Astrocyte (in vitro differentiated cells and primary cell): ENCODE measurements at regions not wholly inside any gene's neighbourhood (a gene's known extent, or its start where the extent isn't known, plus 50 kb on each side); places are given as distances from the start of the nearest gene placed in this dataset.

Experiments
- DNase-seq: peaks from one replicate; pipeline ENCODE4 v3.0.0-alpha.2; 2010; ENCODE audit warnings: low read depth
- FAIRE-seq: peaks from 2 replicates; lab custom pipeline; 2011; peaks lifted over from hg19 to GRCh38; lab: Jason Lieb, UNC
- H2AFZ ChIP-seq: 2 replicates; pipeline ENCODE4 v1.6.0; 2012; ENCODE audit warnings: low read depth, low read length, inconsistent platforms
- H3K27ac ChIP-seq: 2 replicates; pipeline ENCODE4 v1.5.1; 2011; ENCODE audit warnings: low read depth, low read length, inconsistent platforms
- H3K27me3 ChIP-seq: 2 replicates; pipeline ENCODE4 v1.6.0; 2011; ENCODE audit warnings: low read length, inconsistent platforms; ENCODE audit not compliant: insufficient read depth
- H3K36me3 ChIP-seq: 2 replicates; pipeline ENCODE4 v1.5.1; 2011; ENCODE audit warnings: low read length, inconsistent platforms; ENCODE audit not compliant: insufficient read depth
- H3K4me1 ChIP-seq: 2 replicates; pipeline ENCODE4 v1.5.1; 2011; ENCODE audit warnings: low read length, inconsistent platforms; ENCODE audit not compliant: insufficient read depth
- H3K4me2 ChIP-seq: 2 replicates; pipeline ENCODE4 v1.6.0; 2012; ENCODE audit warnings: low read length, inconsistent platforms
- H3K4me3 ChIP-seq: 2 replicates; pipeline ENCODE4 v1.5.1; 2011; ENCODE audit warnings: low read depth, mild to moderate bottlenecking, low read length, inconsistent platforms; ENCODE audit not compliant: insufficient read depth
- H3K79me2 ChIP-seq: 2 replicates; pipeline ENCODE4 v1.6.0; 2012; ENCODE audit warnings: mild to moderate bottlenecking, low read length, inconsistent platforms; ENCODE audit not compliant: insufficient read depth
- H3K9ac ChIP-seq: 2 replicates; pipeline ENCODE4 v1.6.0; 2012; ENCODE audit warnings: mild to moderate bottlenecking, low read length, inconsistent platforms
- H3K9me3 ChIP-seq: 2 replicates; pipeline ENCODE4 v1.5.1; 2012; ENCODE audit warnings: low read depth, mild to moderate bottlenecking, low read length, inconsistent platforms; ENCODE audit not compliant: insufficient read depth
- H4K20me1 ChIP-seq: 2 replicates; pipeline ENCODE4 v1.6.0; 2012; ENCODE audit warnings: low read length, inconsistent platforms; ENCODE audit not compliant: insufficient read depth
- H3K27ac Mint-ChIP-seq: one replicate; pipeline ENCODE4 v1.8.0; 2021; ENCODE audit warnings: mild to moderate bottlenecking, mixed read lengths; ENCODE audit not compliant: unreplicated experiment
- H3K27me3 Mint-ChIP-seq: one replicate; pipeline ENCODE4 v1.8.0; 2021; ENCODE audit warnings: low read depth, mixed read lengths; ENCODE audit not compliant: unreplicated experiment
- H3K36me3 Mint-ChIP-seq: one replicate; pipeline ENCODE4 v1.8.0; 2021; ENCODE audit warnings: low read depth, mixed read lengths; ENCODE audit not compliant: unreplicated experiment
- H3K4me1 Mint-ChIP-seq: one replicate; pipeline ENCODE4 v1.8.0; 2021; ENCODE audit warnings: low read depth, mixed read lengths; ENCODE audit not compliant: unreplicated experiment
- H3K4me3 Mint-ChIP-seq: one replicate; pipeline ENCODE4 v1.8.0; 2021; ENCODE audit warnings: mild to moderate bottlenecking, moderate library complexity, mixed read lengths; ENCODE audit not compliant: unreplicated experiment
- H3K9me3 Mint-ChIP-seq: one replicate; pipeline ENCODE4 v1.8.0; 2021; ENCODE audit warnings: mild to moderate bottlenecking, mixed read lengths; ENCODE audit not compliant: unreplicated experiment
- EZH2 ChIP-seq: IDR thresholded peaks from 2 replicates; pipeline ENCODE4 v1.6.1; 2012; ENCODE audit warnings: mild to moderate bottlenecking, low read length, inconsistent platforms; ENCODE audit not compliant: insufficient read depth
- TF ChIP-seq, protein P1 (sequence below): IDR thresholded peaks from 2 replicates; pipeline ENCODE4 v1.5.1; 2011; ENCODE audit warnings: low read depth, mild to moderate bottlenecking, inconsistent platforms, low read length, moderate library complexity; ENCODE audit not compliant: insufficient read depth

DNA sequence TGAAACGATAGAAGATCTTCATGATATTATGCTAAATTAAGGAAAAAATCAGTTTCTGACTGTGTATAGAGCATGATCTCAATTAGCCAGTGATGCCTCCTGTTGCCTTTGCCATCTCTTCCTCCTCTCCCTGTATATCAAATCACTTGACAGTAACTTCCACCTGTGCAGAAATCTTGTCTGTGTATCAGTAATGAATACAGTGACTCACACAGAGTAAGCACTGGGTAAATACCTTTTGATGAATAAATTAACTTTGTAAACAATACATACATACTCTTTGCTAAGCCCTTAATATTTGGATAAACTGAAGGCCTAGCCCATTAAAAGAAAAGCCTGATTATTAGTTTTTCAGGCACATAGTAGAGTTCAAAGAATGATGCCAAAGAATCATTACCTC is 610.6 kb upstream of the NRP1 start:
- no peak overlapping the region for H2AFZ ChIP-seq
- no peak overlapping the region for H3K4me3 ChIP-seq

DNA sequence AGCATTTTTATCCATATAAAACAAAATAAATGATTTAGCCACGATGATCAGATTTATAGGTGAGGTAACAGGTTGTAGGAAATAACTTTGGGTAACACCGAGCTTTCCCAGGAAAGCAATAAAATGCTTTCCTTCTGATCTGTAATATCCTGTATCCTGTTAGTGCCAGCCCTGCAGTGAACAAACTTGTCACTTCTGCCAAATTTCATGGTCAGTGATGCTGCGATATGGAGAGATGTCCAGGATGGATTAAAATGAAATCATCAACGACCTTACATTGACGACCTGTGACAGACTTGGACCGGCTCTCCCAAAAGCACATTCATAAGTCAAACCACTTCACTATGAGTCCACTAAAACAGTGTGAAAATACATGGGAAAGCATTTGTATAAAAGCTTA is 608.0 kb upstream of the NRP1 start:
- no peak for TF ChIP-seq EZH2
- TF ChIP-seq, protein P1, sequence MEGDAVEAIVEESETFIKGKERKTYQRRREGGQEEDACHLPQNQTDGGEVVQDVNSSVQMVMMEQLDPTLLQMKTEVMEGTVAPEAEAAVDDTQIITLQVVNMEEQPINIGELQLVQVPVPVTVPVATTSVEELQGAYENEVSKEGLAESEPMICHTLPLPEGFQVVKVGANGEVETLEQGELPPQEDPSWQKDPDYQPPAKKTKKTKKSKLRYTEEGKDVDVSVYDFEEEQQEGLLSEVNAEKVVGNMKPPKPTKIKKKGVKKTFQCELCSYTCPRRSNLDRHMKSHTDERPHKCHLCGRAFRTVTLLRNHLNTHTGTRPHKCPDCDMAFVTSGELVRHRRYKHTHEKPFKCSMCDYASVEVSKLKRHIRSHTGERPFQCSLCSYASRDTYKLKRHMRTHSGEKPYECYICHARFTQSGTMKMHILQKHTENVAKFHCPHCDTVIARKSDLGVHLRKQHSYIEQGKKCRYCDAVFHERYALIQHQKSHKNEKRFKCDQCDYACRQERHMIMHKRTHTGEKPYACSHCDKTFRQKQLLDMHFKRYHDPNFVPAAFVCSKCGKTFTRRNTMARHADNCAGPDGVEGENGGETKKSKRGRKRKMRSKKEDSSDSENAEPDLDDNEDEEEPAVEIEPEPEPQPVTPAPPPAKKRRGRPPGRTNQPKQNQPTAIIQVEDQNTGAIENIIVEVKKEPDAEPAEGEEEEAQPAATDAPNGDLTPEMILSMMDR, result no peak
- peak; percentile 49 for FAIRE-seq
- H3K9me3 ChIP-seq, result no peaks in the 10 kb centered on the region
- no peak overlapping the region for H3K27ac ChIP-seq
- H3K4me1 Mint-ChIP-seq, result no peaks in the 10 kb centered on the region
- no peak overlapping the region for H3K4me3 Mint-ChIP-seq
- DNase-seq, result no peak
- peaks cover 4% of the 10 kb centered on the region for H3K27me3 Mint-ChIP-seq
- H3K9me3 Mint-ChIP-seq, result peaks cover 2% of the 10 kb centered on the region
- no peak overlapping the region for H3K9ac ChIP-seq
- H3K4me1 ChIP-seq, result no peaks in the 10 kb centered on the region
- H3K27ac Mint-ChIP-seq, result no peak overlapping the region
- H3K27me3 ChIP-seq, result no peaks in the 10 kb centered on the region
- H4K20me1 ChIP-seq, result no peaks in the 10 kb centered on the region
- no peaks in the 10 kb centered on the region for H3K36me3 ChIP-seq
- H3K36me3 Mint-ChIP-seq, result no peaks in the 10 kb centered on the region
- H2AFZ ChIP-seq, result no peak overlapping the region
- no peak overlapping the region for H3K4me3 ChIP-seq
- no peaks in the 10 kb centered on the region for H3K79me2 ChIP-seq
- no peak overlapping the region for H3K4me2 ChIP-seq

More for the DNA sequence above, 610.6 kb upstream of the NRP1 start:
- no peaks in the 10 kb centered on the region for H3K4me1 ChIP-seq
- DNase-seq (no peak), FAIRE-seq (peak; percentile 56)
- H3K36me3 Mint-ChIP-seq, result no peaks in the 10 kb centered on the region
- H3K9me3 Mint-ChIP-seq, result peaks cover 2% of the 10 kb centered on the region
- no peak overlapping the region for H3K27ac ChIP-seq
- H3K4me3 Mint-ChIP-seq, result no peak overlapping the region
- no peaks in the 10 kb centered on the region for H3K79me2 ChIP-seq
- no peaks in the 10 kb centered on the region for H3K27me3 ChIP-seq
- H3K4me1 Mint-ChIP-seq, result no peaks in the 10 kb centered on the region
- H3K4me2 ChIP-seq, result no peak overlapping the region
- no peak overlapping the region for H3K27ac Mint-ChIP-seq
- no peaks in the 10 kb centered on the region for H3K36me3 ChIP-seq
- TF ChIP-seq EZH2, result no peak
- TF ChIP-seq, protein P1, result no peak
- no peak overlapping the region for H3K9ac ChIP-seq
- no peaks in the 10 kb centered on the region for H3K9me3 ChIP-seq
- H4K20me1 ChIP-seq, result no peaks in the 10 kb centered on the region
- peaks cover 4% of the 10 kb centered on the region for H3K27me3 Mint-ChIP-seq

DNA sequence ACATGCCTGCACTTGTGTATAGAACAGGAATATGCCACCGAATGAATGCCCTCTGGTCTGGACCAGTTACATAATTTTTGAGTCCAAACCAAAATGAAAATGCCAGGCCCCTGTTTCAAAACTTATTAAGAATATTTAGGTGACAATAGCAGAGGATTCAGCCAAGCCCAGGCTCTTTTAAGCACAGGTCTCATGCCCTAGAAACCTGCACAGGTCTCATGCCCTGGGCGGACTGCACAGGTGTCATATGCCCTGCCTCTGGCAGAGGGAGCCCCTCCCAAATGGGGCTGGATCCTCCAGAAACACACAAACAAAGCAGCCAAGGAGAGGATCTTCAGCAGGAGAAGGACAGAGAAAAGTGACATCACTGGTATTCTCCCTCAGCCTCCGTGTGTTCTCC is 605.4 kb upstream of the NRP1 start:
- H3K36me3 ChIP-seq, result no peaks in the 10 kb centered on the region
- H3K4me1 ChIP-seq, result no peaks in the 10 kb centered on the region
- no peak overlapping the region for H3K4me2 ChIP-seq
- TF ChIP-seq EZH2, result no peak
- TF ChIP-seq, protein P1, result no peak
- H3K9me3 Mint-ChIP-seq, result peaks cover 2% of the 10 kb centered on the region
- H3K4me3 Mint-ChIP-seq, result no peak overlapping the region
- H4K20me1 ChIP-seq, result no peaks in the 10 kb centered on the region
- no peaks in the 10 kb centered on the region for H3K79me2 ChIP-seq
- no peaks in the 10 kb centered on the region for H3K4me1 Mint-ChIP-seq
- no peak overlapping the region for H2AFZ ChIP-seq
- no peak overlapping the region for H3K4me3 ChIP-seq
- no peaks in the 10 kb centered on the region for H3K27me3 ChIP-seq
- peaks cover 4% of the 10 kb centered on the region for H3K27me3 Mint-ChIP-seq
- no peak overlapping the region for H3K27ac Mint-ChIP-seq
- no peak overlapping the region for H3K9ac ChIP-seq
- H3K27ac ChIP-seq, result no peak overlapping the region
- DNase-seq (no peak), FAIRE-seq (no peak)
- no peaks in the 10 kb centered on the region for H3K36me3 Mint-ChIP-seq
- no peaks in the 10 kb centered on the region for H3K9me3 ChIP-seq
